ENCODE measurements at regions not wholly inside any gene's neighbourhood (a gene's known extent, or its start where the extent isn't known, plus 50 kb on each side); places are given as distances from the start of the nearest gene placed in this dataset.

- no peak for DNase-seq (ENCODE audit: low read depth)
- ChIA-PET CTCF (no interaction called here), POLR2A (no interaction called here)
- Histone ChIP-seq H3K36me3 (ENCODE audit: control insufficient read depth, insufficient read depth, low read length) (no peaks in the 10 kb centered on the region), H3K4me3 (ENCODE audit: low read depth, low read length) (no peak overlapping the region), H3K27me3 (ENCODE audit: control insufficient read depth, insufficient read depth, low read length) (no peaks in the 10 kb centered on the region)
- TF ChIP-seq, protein P1, sequence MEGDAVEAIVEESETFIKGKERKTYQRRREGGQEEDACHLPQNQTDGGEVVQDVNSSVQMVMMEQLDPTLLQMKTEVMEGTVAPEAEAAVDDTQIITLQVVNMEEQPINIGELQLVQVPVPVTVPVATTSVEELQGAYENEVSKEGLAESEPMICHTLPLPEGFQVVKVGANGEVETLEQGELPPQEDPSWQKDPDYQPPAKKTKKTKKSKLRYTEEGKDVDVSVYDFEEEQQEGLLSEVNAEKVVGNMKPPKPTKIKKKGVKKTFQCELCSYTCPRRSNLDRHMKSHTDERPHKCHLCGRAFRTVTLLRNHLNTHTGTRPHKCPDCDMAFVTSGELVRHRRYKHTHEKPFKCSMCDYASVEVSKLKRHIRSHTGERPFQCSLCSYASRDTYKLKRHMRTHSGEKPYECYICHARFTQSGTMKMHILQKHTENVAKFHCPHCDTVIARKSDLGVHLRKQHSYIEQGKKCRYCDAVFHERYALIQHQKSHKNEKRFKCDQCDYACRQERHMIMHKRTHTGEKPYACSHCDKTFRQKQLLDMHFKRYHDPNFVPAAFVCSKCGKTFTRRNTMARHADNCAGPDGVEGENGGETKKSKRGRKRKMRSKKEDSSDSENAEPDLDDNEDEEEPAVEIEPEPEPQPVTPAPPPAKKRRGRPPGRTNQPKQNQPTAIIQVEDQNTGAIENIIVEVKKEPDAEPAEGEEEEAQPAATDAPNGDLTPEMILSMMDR (IDR thresholded peaks at IDR 0.05; ENCODE audit: insufficient read depth, low read depth, low read length), result no peak
Observed at GRCh38 chr19:29085630-29086029, 127.3 kb downstream of the UQCRFS1 start.

- DNase-seq (ENCODE audit: low read depth), result no peak
- no peaks in the 10 kb centered on the region for H3K27me3 ChIP-seq (ENCODE audit: control insufficient read depth, insufficient read depth, low read length)
- CTCF ChIA-PET, result interaction anchor here (1.0 to 2.0 kb wide), 5 partner anchors 9 to 178 kb away, joined by 3 to 7 read pairs (median 4); no protein-coding TSS in a partner anchor
- no peaks in the 10 kb centered on the region for H3K36me3 ChIP-seq (ENCODE audit: control insufficient read depth, insufficient read depth, low read length)
- POLR2A ChIA-PET, result no interaction called here
- TF ChIP-seq, protein P1 (IDR thresholded peaks at IDR 0.05; ENCODE audit: insufficient read depth, low read depth, low read length), result no peak
- H3K4me3 ChIP-seq (ENCODE audit: low read depth, low read length), result no peak overlapping the region
Observed at GRCh38 chr19:29085206-29085605, 127.7 kb downstream of the UQCRFS1 start.

DNA sequence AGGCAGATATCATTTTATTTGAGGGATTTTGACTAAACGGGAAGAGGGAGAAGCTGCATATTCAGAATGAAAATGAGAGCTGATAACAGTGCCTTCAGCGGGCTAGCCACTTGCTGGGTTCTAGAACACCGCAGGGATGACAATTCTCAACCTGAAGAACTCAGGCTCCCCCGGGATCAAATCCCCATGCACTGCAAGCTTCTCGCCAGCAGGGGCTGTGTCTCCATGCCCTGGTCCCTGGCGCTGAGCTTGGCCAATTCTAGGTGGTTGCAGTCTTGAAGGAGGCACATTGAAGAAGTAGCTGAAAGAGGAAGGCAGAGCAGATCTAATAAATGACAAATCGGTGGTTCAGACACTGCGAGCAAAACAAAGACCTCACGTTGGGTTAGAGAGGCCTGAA is 128.7 kb downstream of the UQCRFS1 start:
- no peaks in the 10 kb centered on the region for H3K27me3 ChIP-seq (ENCODE audit: control insufficient read depth, insufficient read depth, low read length)
- H3K36me3 ChIP-seq (ENCODE audit: control insufficient read depth, insufficient read depth, low read length), result no peaks in the 10 kb centered on the region
- TF ChIP-seq, protein P1 (IDR thresholded peaks at IDR 0.05; ENCODE audit: insufficient read depth, low read depth, low read length), result peak; percentile 52
- ChIA-PET CTCF (interaction anchor here (0.6 to 2.0 kb wide), 8 partner anchors 10 to 186 kb away, joined by 3 to 7 read pairs (median 4); no protein-coding TSS in a partner anchor), POLR2A (no interaction called here)
- no peak overlapping the region for H3K4me3 ChIP-seq (ENCODE audit: low read depth, low read length)
- DNase-seq (ENCODE audit: low read depth), result no peak

GRCh38 chr19:29083863-29084262 is 129.1 kb downstream of the UQCRFS1 start:
- Histone ChIP-seq H3K36me3 (ENCODE audit: control insufficient read depth, insufficient read depth, low read length) (no peaks in the 10 kb centered on the region), H3K27me3 (ENCODE audit: control insufficient read depth, insufficient read depth, low read length) (no peaks in the 10 kb centered on the region), H3K4me3 (ENCODE audit: low read depth, low read length) (no peak overlapping the region)
- no peak for DNase-seq (ENCODE audit: low read depth)
- TF ChIP-seq, protein P1 (IDR thresholded peaks at IDR 0.05; ENCODE audit: insufficient read depth, low read depth, low read length), result no peak
- POLR2A ChIA-PET, result no interaction called here
- CTCF ChIA-PET, result interaction anchor here (1.3 to 2.0 kb wide), 4 partner anchors 11 to 38 kb away, joined by 3 to 7 read pairs (median 4); no protein-coding TSS in a partner anchor

DNA sequence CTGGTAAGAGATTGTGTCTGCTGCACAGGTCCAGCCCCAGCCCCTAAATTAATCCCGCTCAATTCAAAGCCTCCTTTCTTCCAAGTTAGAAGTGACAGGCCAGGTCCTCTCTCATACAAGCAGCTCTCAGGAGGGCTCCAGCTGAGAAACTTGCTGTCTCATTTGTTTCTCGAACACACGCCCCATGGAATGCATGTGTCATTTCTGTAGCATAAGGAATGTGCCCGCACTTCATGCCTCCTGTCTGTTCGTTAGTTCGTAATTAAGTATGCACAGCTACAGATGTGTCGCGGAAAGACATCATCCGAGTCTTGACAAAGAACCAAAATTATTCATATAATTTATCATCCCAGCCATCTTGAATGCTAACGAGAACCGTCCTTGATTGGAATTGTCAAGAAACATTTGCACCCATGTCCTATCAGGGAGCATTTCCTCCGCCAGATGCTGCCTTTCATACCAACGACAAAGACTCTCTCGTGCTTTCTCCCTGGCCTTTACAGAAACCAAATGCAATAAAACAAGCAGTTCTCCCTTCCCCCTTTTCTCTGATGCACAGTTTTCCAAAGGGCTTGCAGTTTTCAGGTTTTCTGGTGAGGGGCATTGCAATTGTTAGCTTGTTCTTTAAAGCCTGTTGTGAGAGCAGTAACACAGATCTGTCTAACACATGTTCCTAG is 133.5 kb downstream of the UQCRFS1 start:
- CTCF ChIA-PET, result no interaction called here
- Histone ChIP-seq H3K27me3 (ENCODE audit: control insufficient read depth, insufficient read depth, low read length) (no peaks in the 10 kb centered on the region), H3K4me3 (ENCODE audit: low read depth, low read length) (no peak overlapping the region), H3K36me3 (ENCODE audit: control insufficient read depth, insufficient read depth, low read length) (no peaks in the 10 kb centered on the region)
- TF ChIP-seq, protein P1 (IDR thresholded peaks at IDR 0.05; ENCODE audit: insufficient read depth, low read depth, low read length), result no peak
- no peak for DNase-seq (ENCODE audit: low read depth)
- POLR2A ChIA-PET, result no interaction called here

All from BJ (cell line).